Fibroblast of skin of left quadriceps (primary cell): ENCODE measurements at regions not wholly inside any gene's neighbourhood (a gene's known extent, or its start where the extent isn't known, plus 50 kb on each side); places are given as distances from the start of the nearest gene placed in this dataset.
A peak's percentile ranks its signal among the peaks of the same experiment; 100 is the strongest.

ENCODE experiments used
- DNase-seq, 2 experiments: peaks; one replicate each; pipeline ENCODE4 v3.0.0-alpha.2; 2013; ENCODE audit warnings: low read depth in 2 of 2

GRCh38 chr1:187236676-187237075, 407.9 kb downstream of the PLA2G4A start:
- no peak for DNase-seq

DNA sequence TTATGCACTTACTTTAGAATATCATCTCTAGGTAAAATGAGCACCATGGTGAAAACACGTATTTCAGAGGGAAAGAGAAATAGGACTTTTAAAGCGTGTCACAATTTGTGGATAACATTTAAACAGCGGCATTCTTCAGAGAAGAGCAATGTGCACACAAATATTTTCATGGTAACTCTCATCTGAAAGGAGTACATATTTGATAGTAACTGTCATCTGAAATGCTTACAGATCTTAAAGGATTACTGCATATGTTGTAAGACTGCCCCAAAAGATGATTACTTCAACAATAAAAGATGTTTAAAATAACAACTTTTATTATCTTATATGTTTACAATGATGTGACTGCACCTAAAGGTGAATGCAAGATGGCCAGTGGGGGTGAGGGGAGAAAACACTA, 408.8 kb downstream of the PLA2G4A start:
- peak; percentile 4 to 11 for DNase-seq

GRCh38 chr1:187241971-187242370, 413.2 kb downstream of the PLA2G4A start:
- DNase-seq: no peak

DNA sequence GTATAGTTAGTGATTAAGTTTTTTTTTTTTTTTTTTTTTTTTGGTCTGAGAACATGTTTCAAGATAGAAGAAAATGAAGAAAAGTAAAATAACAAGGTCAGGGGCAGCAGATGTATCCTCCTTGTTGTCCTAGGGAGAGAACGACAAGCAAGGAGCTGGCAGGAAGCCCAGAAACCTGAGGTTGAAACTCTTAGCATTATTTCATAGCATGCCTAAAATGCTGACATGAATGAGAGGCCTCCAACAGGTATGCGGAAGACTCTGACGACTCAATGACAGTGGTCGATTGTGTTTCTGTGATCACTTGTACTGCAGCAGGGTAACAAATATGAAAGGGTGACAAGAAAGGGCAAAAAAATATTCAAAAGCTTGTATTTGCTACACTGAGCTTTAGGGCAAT, 415.9 kb downstream of the PLA2G4A start:
- peak; percentile 2 to 7 for DNase-seq

- DNase-seq: no peak
Observed at GRCh38 chr1:187245201-187245600, 416.5 kb downstream of the PLA2G4A start.

DNA sequence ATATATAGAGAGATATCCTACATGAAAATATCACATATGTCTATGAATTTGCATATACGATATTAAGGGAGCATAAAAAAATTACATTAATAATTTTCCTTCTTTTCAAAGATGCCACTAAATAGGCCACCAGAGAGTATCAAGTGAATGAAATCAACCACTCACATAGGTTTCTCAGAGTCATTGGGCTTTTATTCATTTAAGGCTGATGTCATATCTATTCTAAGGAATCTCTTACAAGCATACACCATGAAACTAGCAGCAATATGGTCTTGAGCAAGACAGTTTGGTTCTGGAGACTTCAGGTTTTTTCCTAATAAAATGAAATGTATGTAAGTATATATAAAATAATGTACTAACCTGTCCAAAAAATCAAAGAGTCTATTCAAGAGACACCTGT, 420.4 kb downstream of the PLA2G4A start:
- DNase-seq: no peak

DNA sequence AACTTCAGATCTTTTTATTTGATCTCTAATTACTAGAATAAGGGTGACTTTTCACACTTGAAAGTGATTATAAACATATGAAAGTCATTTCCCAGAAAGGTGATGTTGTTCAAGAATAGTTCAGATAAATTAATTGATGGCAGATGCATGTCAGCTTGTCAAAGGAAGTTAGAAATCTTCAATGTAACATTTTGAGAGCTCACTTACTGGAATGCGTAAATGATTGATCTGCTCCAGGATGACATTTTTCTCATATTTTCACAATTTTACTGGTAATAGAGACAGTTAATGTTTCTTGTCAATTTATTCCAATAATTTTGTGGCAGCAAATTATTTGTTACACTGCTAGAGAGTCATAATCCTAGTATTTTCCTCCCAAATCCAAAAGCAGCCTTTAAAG, 424.2 kb downstream of the PLA2G4A start:
- DNase-seq: no peak

GRCh38 chr1:187257476-187257875, 428.7 kb downstream of the PLA2G4A start:
- no peak for DNase-seq

DNA sequence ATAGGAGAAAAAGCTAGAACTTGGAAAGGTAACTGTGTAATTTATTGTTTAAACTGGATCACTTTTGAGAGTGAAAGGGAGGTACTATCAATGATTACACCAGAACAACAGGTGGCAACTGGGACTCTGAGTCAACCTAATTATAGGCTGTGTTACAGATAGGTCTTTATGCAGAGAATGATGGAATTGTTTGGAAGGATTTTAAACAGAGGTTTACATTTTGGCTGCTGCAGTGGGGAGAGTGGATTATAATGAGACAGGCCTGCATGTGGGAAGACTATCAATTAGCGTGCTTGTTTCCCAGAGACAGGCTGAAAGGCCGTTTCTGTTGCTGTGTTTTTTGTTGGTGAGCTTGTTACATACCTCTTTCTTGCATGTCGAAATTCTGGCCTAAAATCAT, 432.9 kb downstream of the PLA2G4A start:
- no peak for DNase-seq

DNA sequence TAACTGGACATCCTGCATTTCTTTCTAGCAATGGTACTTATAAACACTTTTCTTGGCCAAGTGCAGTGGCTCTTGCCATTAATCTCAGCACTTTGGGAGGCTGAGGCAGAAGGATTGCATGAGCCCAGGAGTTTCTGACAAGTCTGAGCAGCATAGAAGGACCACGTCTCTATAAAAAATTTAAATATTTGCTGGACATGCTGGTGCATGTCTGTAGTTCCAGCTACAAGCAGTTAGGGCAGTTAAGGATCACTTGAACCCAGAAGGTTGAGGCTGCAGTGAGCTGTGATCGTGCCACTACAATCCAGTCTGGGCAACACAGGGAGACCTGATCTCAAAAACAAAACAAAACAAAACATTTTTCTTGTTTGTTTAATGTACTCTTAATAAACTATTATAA, 434.0 kb downstream of the PLA2G4A start:
- no peak for DNase-seq

- DNase-seq: peak; percentile 54 to 57
Observed at GRCh38 chr1:187264995-187265602, 436.4 kb downstream of the PLA2G4A start.

DNA sequence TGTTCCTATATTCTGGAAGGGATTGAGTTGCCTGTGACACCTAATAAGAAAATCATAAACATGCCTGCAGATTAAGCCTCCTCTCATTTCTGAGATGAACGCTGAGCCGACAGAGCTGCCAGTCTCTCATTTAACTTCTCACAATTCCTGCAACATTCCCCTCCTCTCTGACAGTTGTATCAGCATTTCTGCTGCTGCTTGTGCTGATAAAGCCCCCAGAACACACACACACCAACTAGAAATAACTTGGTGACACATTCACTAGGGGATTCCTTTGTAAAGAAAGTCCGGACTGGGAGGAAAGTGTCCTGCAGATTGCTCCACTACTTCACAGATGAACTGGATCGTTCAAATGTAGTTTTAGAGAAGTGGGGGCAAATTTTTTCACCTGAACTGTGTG, 437.3 kb downstream of the PLA2G4A start:
- DNase-seq: no peak

GRCh38 chr1:187267827-187268226, 439.1 kb downstream of the PLA2G4A start:
- no peak for DNase-seq

- DNase-seq: no peak
Observed at GRCh38 chr1:187270256-187270655, 441.5 kb downstream of the PLA2G4A start.

GRCh38 chr1:187275346-187275745, 446.6 kb downstream of the PLA2G4A start:
- no peak for DNase-seq

GRCh38 chr1:187275985-187276575, 447.3 kb downstream of the PLA2G4A start:
- no peak for DNase-seq

DNA sequence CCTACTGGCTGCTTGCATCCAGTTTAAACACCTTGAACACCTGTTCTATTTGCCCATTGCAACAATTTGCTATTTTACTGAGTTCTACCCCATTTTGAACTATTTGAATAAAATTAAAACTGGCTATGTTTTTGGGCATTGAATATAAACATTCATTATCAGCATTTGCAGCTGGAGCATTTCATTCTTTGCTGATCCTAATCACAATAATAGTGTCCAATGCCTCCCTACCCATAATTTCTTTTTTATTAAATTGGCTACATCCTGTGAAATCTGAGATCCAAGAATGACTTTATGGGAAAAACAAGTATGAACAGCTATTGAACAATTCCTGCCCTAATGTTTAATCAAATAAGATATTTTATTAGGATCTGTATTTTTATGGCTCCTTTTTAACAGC, 447.9 kb downstream of the PLA2G4A start:
- no peak for DNase-seq

DNA sequence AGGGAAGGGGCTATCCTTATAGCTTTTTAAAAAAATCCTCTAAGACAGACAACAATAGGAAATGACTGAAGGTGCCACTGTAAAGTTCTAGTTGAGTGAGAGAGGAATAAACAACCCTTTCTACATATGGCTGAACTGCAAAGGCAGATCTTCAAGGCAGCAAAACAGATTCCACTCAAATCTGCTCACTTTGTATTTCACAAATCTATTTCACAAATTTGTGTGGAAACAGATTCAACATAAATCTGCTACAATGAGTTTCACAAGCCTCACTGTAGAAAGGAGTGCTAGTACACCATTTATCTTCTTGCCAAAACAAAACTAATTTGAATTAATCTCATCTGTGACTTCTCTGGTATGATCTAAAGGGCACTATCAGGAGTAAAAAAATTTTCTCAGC, 451.3 kb downstream of the PLA2G4A start:
- DNase-seq: peak in 1 of 2 experiments; percentile 4

DNA sequence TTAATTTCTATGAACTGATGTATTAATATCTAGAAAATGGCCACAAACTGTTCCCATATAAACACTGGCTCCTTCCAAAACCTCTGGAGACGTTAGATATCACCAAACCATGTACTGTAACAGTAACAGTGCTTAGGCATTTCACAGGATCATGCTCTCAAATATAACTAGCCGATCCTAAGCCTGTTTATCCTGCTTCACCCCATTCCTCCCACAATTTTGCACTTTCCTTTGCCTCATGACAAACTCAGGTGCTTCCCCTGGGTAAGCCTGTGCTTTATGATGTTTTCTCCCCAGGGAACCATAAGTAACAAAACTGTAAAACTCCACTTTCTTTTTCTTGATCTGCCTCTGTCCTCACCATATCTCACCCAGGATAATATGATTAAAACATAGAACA, 452.3 kb downstream of the PLA2G4A start:
- DNase-seq: no peak

GRCh38 chr1:187283984-187284383, 455.2 kb downstream of the PLA2G4A start:
- DNase-seq: no peak

DNA sequence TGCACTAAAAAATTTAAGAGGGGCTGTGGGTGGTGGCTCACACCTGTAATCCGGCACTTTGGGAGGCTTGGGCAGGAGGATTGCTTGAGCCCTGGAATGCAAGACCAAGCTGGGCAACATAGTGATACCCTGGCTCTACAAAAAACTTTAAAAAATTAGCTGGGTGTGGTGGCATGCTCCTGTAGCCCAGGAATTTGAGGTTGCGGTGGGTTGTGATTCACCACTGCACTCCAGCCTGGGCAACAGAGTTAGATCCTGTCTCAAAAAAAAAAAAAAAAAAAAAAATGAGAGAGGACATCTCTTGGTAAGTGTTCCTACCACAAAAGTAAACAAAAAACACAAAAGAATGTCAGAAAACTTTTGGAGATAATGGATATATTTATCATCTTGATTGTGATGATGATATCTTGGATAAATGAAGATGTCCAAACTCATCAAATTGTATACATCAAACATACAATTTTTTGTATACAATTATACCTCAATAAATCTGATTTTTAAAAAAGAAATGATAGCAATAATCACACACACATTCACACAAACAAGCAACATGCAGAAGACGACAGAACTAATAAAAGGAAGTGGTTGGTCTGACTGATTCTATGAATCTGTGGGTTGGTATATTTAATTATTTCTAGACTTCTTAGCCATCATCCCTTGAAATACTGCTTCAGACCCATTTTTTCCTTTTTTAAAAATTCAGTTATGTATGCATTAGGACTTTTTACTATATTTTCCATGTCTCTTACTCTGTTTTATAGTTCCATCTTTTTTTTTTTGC, 465.9 kb downstream of the PLA2G4A start:
- no peak for DNase-seq

GRCh38 chr1:187300081-187300480, 471.3 kb downstream of the PLA2G4A start:
- DNase-seq: no peak

- DNase-seq: no peak
Observed at GRCh38 chr1:187306710-187307415, 478.1 kb downstream of the PLA2G4A start.
